ENCODE measurements at regions not wholly inside any gene's neighbourhood (a gene's known extent, or its start where the extent isn't known, plus 50 kb on each side); places are given as distances from the start of the nearest gene placed in this dataset.
"Not testable (repeated sequence)": the region's sequence is repeated elsewhere in the genome, so short reads cannot be mapped to it uniquely, and the experiment has no call there.

- intact Hi-C loops (cut with DNase I), result no loop called here
Measured at GRCh38 chr13:65929436-65929835, 1300.7 kb downstream of the PCDH9 start.

GRCh38 chr13:65926750-65927171 is 1303.4 kb downstream of the PCDH9 start:
- TF ChIP-seq POLR2A (IDR thresholded peaks at IDR 0.05), result no peak
- TF ChIP-seq CTCF (IDR thresholded peaks at IDR 0.05), result no peak
- no peak overlapping the region for H3K27ac ChIP-seq
- H3K27me3 ChIP-seq, result no peaks in the 10 kb centered on the region
- H3K4me3 ChIP-seq, result no peak overlapping the region
- no peaks in the 10 kb centered on the region for H3K4me1 ChIP-seq (replicated peaks in 1 of 2)
- no peak for DNase-seq
- no peaks in the 10 kb centered on the region for H3K36me3 ChIP-seq (replicated peaks in 1 of 2)
- H3K9me3 ChIP-seq (replicated peaks in 1 of 3), result no peaks in the 10 kb centered on the region
- 19 to 39% (median 34%) methylated on average over 5 to 7 of the region's 7 CpGs for WGBS, 4 donors
- intact Hi-C loops (cut with DNase I), result no loop called here

More at GRCh38 chr13:65929436-65929835, 1300.7 kb downstream of the PCDH9 start:
- Histone ChIP-seq H3K4me1 (replicated peaks in 1 of 2) (no peaks in the 10 kb centered on the region), H3K9me3 (replicated peaks in 1 of 3) (no peaks in the 10 kb centered on the region), H3K27me3 (no peaks in the 10 kb centered on the region), H3K27ac (no peak overlapping the region), H3K4me3 (no peak overlapping the region), H3K36me3 (replicated peaks in 1 of 2) (no peaks in the 10 kb centered on the region)
- no peak for TF ChIP-seq CTCF (IDR thresholded peaks at IDR 0.05)
- no peak for TF ChIP-seq POLR2A (IDR thresholded peaks at IDR 0.05)
- WGBS, 4 donors, result 72 to 86% (median 79%) methylated on average over 3 of the region's 3 CpGs
- no peak for DNase-seq

- DNase-seq; H3K36me3 ChIP-seq (replicated peaks in 1 of 2); H3K27me3 ChIP-seq; H3K4me3 ChIP-seq; H3K9me3 ChIP-seq (replicated peaks in 1 of 3); H3K27ac ChIP-seq; H3K4me1 ChIP-seq (replicated peaks in 1 of 2); intact Hi-C loops (cut with DNase I): not testable (repeated sequence)
- 85 to 95% (median 90%) methylated on average over 4 of the region's 4 CpGs for WGBS, 4 donors
Measured at GRCh38 chr13:65922846-65923245, 1307.3 kb downstream of the PCDH9 start.

GRCh38 chr13:65921933-65922332 is 1308.2 kb downstream of the PCDH9 start:
- intact Hi-C loops (cut with DNase I), result no loop called here

More at GRCh38 chr13:65921933-65922332, 1308.2 kb downstream of the PCDH9 start:
- no peaks in the 10 kb centered on the region for H3K4me1 ChIP-seq (replicated peaks in 1 of 2)
- H3K27ac ChIP-seq, result no peak overlapping the region
- H3K27me3 ChIP-seq, result no peaks in the 10 kb centered on the region
- no peaks in the 10 kb centered on the region for H3K9me3 ChIP-seq (replicated peaks in 1 of 3)
- no peak overlapping the region for H3K4me3 ChIP-seq
- H3K36me3 ChIP-seq (replicated peaks in 1 of 2), result no peaks in the 10 kb centered on the region
- 90 to 94% (median 93%) methylated on average over 2 of the region's 2 CpGs for WGBS, 4 donors
- DNase-seq, result no peak
- no peak for TF ChIP-seq CTCF (IDR thresholded peaks at IDR 0.05)
- TF ChIP-seq POLR2A (IDR thresholded peaks at IDR 0.05), result no peak
